Fibroblast of skin of scalp (primary cell): ENCODE measurements at regions not wholly inside any gene's neighbourhood (a gene's known extent, or its start where the extent isn't known, plus 50 kb on each side); places are given as distances from the start of the nearest gene placed in this dataset.
"Not testable (repeated sequence)": the region's sequence is repeated elsewhere in the genome, so short reads cannot be mapped to it uniquely, and the experiment has no call there.

Source experiments
- DNase-seq: peaks from one replicate; pipeline ENCODE4 v3.0.0-alpha.2; 2013

GRCh38 chr2:185391543-185391942, 347.1 kb upstream of the FSIP2 start:
- no peak for DNase-seq

- DNase-seq: no peak
Observed at GRCh38 chr2:185393091-185393490, 345.5 kb upstream of the FSIP2 start.

DNA sequence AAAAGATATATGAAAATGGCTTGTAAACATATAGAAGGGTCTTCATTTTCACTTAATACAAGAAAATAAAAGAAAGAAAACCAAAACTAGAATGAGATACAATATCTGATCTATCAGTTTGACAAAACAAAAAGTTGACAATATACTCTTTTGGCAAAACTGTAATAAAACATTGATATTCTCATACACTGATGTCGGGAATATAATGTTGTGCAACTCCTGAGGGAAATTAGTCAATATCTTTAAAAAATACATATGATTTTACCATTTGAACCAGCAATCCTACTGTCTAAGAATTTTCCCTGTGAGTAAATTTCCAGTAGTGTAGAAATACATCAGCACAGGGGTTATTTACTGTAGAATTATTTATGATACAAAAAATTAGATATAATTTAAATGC, 336.1 kb upstream of the FSIP2 start:
- no peak for DNase-seq

- no peak for DNase-seq
Observed at GRCh38 chr2:185404578-185404977, 334.0 kb upstream of the FSIP2 start.

GRCh38 chr2:185417111-185417510, 321.5 kb upstream of the FSIP2 start:
- no peak for DNase-seq

DNA sequence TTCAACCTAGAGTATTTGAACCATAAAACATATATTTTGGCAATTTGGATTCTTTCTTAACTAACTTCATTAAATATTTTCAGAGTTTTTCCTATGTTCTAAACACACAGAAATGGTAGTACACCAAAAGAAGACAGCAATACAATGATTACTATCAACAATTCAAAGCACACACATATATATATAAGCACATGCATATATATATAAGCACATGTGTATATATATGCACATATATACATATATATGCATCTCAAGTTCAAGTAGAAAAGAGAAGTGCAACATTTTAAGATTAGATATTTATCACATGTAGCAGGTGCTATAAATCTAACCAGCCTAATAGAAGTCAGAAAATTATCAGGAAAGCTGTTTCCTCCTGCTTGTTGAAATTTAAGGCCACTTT, 320.9 kb upstream of the FSIP2 start:
- DNase-seq: no peak

DNA sequence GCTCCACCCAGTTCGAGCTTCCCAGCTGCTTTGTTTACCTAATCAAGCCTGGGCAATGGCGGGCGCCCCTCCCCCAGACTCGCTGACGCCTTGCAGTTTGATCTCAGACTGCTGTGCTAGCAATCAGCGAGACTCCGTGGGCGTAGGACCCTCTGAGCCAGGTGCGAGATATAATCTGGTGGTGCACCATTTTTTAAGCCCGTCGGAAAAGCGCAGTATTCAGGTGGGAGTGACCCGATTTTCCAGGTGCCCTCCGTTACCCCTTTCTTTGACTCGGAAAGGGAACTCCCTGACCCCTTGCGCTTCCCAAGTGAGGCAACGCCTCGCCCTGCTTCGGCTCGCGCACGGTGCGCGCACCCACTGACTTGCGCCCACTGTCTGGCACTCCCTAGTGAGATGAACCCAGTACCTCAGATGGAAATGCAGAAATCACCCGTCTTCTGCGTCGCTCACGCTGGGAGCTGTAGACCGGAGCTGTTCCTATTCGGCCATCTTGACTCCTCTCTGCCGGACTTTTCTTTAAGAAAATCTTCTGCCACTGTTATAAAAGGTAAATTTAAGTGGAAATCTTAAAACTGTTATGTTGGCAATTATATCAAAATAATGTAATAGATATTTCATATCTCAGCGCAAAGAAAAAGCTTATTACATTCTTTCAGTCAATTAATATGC, 313.5 kb upstream of the FSIP2 start:
- DNase-seq: not testable (repeated sequence)

DNA sequence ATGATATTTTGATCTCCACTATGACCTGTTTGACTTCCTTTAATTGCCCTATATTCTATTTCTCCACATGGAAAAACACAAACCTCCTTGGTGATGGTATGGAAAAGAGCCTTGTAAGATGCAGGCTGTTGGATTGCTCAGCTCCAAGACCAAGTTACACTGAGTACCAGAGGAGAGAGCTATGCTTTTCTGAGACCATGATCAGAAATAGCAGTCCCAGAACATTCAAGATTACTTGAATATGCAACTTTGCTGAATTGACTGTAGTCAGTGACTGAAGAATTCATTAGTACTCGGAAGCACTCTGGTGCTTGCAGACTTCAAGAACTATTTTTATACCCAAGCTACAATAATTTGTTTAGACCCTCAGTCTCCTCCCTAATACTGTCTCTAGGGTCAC, 310.6 kb upstream of the FSIP2 start:
- DNase-seq: no peak

DNA sequence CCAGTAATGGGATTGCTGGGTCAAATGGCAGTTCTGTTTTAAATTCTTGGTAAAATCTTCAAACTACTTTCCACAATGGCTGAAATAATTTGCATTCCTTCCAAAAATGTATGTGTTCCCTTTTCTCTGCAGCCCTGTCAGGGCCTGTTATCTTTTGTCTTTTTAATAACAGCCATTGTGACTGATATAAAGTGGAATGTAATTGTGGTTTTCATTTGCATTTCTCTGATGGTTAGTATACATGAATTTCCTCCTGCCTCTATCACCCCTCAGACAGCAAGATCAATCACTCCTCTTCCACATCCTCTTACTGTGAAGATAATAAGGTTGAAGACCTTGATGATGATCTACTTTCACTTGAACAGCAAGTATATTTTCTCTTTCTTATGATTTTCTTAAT, 304.8 kb upstream of the FSIP2 start:
- DNase-seq: peak; percentile 55

DNA sequence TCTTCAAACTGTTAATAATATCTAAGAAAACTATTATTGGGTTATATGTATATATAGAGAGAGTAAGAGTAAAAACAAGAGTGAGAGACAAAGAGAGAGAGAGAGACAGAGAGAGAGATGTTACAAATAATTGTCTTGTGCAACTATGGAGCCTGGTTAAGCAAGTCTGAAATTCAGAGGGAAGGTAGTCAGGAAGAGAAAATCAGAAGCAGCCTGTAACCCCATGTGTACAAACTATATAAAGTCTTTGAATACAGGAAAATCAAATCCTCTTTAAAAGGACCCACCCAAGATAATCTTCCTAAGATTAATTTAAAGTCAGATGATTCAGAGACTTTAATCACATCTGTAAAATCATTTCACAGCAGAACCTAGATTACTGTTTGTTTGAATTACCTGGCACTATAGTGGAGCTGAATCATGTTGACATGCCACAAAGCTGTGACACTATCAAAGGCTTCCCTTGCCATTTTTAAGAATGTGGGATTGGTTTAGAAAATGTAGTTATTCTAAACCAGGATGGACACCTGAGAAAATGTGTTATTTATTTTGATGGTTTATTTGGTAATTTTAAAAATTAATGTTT, 301.7 kb upstream of the FSIP2 start:
- no peak for DNase-seq

- no peak for DNase-seq
Observed at GRCh38 chr2:185441486-185442005, 297.1 kb upstream of the FSIP2 start.

- DNase-seq: peak; percentile 14
Observed at GRCh38 chr2:185456517-185456916, 282.1 kb upstream of the FSIP2 start.

DNA sequence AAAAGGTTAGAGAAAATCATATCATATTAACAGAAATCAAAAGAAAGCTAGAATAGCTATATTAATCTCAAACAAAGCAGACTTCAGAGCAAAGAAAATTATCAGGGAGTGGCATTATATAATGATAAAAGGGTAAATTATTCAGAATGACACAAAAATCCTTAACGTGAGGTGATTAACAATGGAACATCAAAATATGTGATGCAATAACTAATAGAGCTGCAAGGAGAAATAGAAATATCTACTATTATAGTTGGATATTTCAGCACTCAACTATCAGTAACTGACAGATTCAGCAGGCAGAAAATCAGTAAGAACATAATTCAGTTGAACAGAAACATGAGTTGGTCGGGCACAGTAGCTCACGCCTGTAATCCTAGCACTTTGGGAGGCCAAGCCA, 275.1 kb upstream of the FSIP2 start:
- no peak for DNase-seq

GRCh38 chr2:185466915-185467314, 271.7 kb upstream of the FSIP2 start:
- DNase-seq: no peak

- no peak for DNase-seq
Observed at GRCh38 chr2:185471441-185471840, 267.2 kb upstream of the FSIP2 start.

DNA sequence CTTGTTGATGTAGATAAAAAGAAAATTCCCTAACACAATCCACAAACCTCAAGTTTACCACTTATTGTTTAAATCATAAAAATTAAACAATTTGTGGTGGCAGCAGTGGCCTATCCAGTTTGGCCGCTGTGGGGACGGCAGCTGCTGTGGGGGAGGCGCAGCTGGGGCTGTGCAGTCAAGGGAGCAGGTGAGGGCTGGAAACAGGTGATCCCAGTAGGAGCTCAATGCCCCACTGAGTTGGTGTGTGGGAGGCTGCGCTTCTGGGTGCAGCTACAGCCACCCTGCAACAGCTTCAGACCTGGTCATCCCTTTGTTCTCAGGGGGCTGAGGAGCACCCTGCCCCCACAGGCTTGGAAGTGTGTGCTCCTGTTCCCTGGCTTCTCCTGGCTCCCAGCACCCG, 266.0 kb upstream of the FSIP2 start:
- no peak for DNase-seq

DNA sequence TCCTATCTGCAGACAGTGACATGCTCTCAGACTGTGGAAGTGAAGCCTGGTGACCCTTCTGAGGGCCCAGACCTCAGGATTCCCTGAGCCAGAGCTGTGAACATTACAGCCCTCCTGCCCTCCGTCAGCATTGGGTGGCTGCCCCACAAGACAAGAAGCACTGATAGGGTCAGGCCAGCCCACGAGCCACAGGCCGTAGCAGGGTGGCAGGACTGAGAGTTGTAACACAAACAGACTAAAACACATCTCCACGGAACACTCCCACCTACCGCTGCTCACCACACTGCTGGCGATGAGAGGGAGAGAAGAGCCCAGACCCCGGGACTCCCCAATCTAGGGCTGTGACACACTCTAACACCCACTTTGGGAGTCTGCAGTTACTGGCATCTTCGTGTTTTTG, 264.8 kb upstream of the FSIP2 start:
- DNase-seq: no peak

DNA sequence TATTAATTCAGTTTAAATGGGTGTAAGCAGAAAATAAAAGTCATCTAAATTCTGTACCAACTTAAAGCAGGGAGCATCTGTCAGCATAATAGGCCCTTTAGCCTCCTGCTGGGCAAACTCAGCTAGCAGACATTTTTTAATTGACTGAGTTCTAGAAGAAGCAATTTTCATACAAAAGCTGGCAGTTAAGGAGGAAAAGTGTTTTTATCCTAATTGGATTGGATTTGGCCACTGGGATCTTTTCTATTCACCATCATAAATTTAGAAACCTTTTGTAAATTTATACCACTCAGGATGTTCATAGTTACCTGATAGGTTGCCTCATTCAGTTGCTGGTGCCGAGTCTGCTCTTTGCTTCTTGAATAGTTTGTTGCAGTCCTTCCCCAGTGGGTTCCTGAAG, 262.7 kb upstream of the FSIP2 start:
- DNase-seq: no peak

GRCh38 chr2:185477452-185477851, 261.2 kb upstream of the FSIP2 start:
- DNase-seq: no peak

DNA sequence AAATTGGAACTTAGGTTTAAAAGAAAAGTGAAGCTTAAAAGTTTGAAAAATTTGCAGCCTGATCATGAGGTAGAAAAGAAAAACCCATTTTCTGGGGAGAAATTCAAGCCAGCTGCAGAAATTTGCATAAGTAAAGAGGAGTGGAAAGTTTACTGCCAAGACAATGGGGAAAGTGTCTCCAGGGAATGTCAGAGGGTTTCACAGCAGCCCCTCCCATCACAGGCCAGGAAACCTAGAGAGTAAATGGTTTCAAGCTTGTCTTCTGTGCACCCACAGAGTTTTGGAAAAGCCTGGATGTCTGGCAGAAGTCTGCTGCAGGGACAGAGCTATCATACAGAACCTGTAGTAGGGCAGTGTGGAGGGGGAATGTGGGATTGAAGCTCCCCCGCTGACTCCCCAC, 254.0 kb upstream of the FSIP2 start:
- no peak for DNase-seq

DNA sequence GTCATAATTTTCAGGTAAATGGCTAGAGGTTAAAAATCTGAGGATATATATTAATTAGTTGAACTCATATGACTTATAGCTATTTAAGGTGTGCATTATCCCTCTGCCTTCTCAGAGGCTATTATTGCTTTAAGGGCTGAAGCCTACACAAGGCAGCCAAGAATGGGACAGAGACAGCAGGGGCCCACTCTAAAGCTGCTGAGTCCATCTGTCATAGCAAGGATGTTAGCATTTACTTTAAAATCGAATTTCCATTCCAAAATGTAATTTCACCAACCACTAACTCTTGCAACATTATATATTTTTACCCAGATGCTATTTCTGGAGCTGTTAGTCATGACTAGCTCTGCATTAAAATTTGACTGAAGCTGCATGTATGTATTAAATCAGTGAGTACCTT, 236.3 kb upstream of the FSIP2 start:
- DNase-seq: no peak

DNA sequence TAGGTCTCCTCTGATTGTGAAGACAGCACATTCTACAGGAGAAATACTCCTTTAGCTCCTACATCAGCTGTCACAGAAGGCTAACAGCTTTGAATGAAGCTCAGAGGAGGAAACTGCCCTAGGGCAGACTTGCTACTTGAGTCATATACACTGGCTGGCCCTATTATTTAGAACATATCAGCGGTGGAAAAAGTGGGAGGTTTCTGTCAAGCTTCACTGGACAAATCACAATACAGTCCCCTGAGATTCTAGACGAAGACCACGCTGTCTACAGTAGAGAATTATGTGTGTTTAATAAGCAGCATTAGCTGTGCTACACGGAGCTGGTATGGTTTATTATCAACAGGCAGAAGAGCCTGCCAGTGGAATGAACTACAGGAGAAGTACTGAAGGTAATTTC, 230.9 kb upstream of the FSIP2 start:
- DNase-seq: no peak

- no peak for DNase-seq
Observed at GRCh38 chr2:185510060-185510459, 228.5 kb upstream of the FSIP2 start.

DNA sequence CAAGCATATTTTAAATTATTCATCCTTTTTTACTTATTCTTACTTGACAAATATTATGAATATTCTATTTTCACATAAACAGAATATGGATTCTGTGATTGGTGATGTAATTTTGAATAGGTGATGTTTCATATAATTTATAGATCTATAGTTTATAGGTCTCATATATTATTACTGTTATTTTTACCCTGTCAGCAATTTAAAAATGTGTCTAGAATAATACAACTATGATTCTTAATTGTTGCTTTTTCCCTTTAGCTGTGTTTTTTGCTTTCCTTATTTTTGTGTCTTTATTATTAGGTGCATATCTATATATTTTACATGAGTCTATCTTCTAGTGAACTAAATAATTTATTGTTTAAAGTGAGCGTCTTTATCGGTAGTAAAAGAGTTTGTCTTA, 226.7 kb upstream of the FSIP2 start:
- DNase-seq: no peak

GRCh38 chr2:185522472-185522871, 216.1 kb upstream of the FSIP2 start:
- no peak for DNase-seq
